Left renal cortex interstitium (tissue), 4 donors: ENCODE measurements at regions not wholly inside any gene's neighbourhood (a gene's known extent, or its start where the extent isn't known, plus 50 kb on each side); places are given as distances from the start of the nearest gene placed in this dataset.
A peak's percentile ranks its signal among the peaks of the same experiment; 100 is the strongest.
"Not testable (repeated sequence)": the region's sequence is repeated elsewhere in the genome, so short reads cannot be mapped to it uniquely, and the experiment has no call there.

Experiments
- DNase-seq, 4 donors: peaks; one replicate each; pipeline ENCODE4 v3.0.0-alpha.2; 2013; ENCODE audit warnings: low read depth in 4 of 4, low spot score in 2 of 4, missing footprints in 1 of 4

DNA sequence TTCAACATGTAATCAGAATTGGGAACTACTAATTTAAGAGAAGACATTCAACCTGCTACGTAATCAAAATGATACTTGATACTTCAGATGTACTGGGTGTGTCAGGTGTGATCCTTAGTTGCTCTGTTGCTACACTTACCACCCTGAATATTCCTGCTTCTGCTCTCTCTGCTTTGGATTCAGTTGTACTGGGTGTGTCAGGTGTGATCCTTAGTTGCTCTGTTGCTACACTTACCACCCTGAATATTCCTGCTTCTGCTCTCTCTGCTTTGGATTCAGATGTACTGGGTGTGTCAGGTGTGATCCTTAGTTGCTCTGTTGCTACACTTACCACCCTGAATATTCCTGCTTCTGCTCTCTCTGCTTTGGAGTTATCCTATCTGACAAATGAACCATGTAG lies 290.2 kb downstream of the RAB38 start:
- DNase-seq = not testable (repeated sequence)

GRCh38 chr11:87879118-87879517 lies 296.1 kb downstream of the RAB38 start:
- no peak for DNase-seq

DNA sequence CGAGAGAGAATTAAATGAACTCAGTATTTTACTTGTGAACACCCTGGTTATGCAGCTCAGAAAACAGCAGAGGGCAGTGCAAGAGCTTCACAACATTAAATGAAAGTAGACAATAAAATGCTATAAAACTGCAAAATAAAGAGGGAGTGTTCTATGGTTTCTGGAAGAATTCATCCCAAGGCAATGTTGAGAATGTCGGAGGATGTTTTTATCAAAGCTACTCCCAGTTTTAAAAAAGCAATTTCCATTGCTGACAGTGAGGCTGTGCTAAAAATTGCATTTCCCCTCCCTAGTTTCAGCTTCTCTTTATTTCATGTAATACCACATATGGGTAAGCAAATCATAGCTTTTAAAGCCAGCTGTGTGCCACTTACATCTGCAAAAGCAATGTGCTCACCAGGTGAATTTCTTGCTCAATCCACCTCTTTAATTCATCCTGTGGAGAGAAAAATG lies 296.8 kb downstream of the RAB38 start:
- DNase-seq = peak in 1 of 4 donors; percentile 33

GRCh38 chr11:87871056-87871455 lies 304.2 kb downstream of the RAB38 start:
- no peak for DNase-seq

DNA sequence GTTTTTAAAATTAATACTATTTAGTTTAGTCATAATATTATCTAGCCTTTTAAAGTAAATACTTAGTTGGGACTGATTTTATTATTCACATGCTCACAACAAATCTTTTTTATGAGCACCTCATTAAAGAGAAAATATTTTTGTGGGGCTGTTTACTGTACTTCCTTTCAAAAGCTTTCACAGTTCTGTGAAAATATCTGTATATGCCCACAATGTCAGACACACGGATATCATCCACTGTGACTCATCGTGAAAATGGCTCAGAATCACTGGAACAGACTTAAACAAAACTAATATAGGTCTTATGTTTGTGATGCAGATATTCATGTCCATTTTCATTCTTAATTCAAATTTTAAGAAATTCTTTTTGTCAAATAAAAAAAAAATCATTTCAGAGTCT lies 305.2 kb downstream of the RAB38 start:
- DNase-seq = no peak

- DNase-seq = no peak
Measured at GRCh38 chr11:87866951-87867350, 308.3 kb downstream of the RAB38 start.

DNA sequence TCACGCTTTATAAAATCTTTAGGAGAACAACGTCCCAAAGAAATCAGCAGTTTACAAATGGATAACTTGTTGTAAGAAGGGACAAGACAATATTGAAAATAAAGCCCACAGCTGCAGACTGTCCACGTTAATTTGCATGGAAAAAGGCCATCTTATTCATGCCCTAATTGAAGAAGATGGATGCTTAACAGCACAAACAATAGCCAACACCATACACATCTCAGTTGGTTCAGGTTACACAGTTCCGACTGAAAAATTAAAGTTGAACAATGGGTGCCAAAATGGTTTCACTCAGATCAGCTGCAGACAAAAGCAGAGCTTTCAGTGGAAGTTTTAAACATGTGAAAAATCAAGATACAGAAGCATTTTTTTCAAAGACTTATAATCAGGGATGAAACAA lies 314.2 kb downstream of the RAB38 start:
- no peak for DNase-seq

DNA sequence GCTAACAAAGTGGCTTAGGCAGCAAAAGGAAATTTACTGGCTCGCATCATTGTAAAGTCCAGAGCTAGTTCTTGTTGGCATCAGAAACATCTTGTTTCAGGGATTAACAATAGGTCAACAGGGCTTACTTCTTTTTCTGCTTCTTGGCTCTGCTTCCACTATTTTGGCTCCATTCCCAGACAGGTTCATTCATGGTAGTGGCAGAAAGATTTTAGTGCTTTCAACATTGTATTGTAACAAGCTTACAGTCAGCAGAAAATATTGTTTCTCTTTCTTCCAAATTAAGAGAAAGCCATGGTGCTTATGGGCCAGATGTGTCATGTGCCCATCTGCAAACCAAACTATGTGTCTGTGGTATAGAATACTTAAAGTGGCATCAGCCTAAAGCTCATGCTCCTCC lies 315.6 kb downstream of the RAB38 start:
- DNase-seq = no peak

DNA sequence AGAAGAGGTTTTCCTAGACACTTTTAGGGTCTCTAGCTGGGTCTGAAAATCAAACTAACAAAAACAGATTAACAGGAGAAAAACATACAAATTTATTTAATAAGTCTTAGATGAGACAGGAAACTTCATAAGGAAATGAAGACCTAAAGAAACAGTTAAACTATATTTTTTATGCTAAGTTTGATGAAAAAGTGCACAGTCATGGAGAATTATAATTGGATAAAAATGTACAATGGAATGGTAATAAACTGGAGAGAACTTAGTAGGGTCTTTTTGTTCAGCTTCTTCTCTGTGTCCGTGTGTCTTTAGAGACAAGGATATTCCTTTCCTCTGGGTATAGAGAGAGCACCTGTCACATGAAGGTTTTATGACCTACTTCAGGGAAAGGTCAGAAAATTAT lies 323.4 kb downstream of the RAB38 start:
- DNase-seq = no peak

- DNase-seq = no peak
Measured at GRCh38 chr11:87851234-87851633, 324.0 kb downstream of the RAB38 start.

DNA sequence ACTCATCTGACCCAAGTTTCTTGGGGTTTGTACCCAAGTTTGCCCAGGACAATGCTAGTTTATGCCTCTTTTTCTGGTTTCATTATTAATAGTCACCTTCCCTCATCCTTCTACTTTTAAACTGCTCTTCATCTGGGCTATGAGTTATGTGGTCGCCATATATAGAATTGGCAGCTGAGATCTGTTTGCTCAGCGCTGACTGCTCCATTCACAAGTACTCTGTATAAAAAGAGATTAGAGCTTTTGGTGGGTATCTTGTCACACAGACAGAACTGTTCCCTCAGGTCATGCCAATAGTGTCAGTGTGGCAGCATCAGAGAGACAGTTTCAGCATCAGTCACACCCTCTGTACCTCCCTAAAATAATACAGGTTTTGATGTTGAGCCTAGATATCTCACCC lies 326.0 kb downstream of the RAB38 start:
- no peak for DNase-seq

DNA sequence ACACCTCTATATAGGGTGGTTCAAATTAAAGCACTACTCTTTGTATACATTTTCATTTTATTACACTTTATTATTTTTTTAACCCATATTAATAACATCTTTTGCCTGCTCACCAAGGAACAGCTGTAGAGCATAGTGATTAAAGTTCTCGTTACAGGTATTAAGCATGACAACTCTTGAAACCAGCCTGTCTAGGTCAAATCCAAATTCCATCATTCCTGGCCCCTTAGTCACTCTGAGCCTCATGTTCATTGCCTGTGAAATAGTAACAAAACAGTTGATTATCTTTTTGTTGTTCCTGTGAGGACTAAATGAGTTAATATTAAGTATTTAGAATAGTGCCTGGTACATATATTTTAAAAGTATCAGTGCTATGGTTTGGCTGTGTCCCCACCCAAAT lies 334.5 kb downstream of the RAB38 start:
- DNase-seq = no peak

GRCh38 chr11:87832211-87832610 lies 343.0 kb downstream of the RAB38 start:
- DNase-seq = no peak

DNA sequence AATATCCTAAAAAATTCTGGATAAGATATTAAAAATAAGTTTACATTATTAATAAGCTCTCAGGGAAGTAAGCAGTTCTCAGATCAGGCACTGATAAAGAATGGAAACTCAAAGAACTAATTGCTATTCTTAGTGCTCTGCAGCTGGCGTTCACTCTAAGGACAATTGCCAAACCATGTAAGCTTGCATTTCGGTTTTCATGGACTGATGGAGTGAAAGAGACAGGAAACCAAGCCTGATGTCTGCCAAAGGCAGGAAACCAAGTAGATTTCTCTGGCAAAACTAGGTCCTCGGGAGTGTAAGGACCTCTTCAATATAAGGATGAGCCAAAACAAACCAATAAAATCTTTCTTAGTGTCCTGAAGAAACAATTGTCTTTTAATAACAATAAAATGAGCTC lies 355.2 kb downstream of the RAB38 start:
- no peak for DNase-seq

DNA sequence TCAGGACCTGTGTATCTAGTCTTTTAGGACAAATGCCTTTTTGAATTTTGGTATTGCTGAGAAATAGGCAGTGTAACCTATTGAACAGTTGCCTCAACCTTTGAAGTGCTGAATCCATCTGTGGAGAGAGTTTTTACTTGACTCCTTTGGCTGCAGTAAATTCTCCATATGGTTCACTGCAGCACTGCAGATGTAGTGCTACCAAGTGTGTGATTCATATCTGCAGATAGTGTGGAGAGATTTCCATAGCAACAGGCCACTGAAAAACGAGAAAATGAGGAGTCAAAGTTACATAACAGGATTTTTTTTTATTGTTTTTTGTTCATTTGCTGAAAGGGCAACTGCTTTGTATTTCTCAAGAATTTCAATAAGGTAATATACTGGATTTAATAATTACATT lies 356.1 kb downstream of the RAB38 start:
- no peak for DNase-seq

GRCh38 chr11:87812571-87813365 lies 362.5 kb downstream of the RAB38 start:
- DNase-seq = no peak

- no peak for DNase-seq
Measured at GRCh38 chr11:87810486-87810885, 364.8 kb downstream of the RAB38 start.

DNA sequence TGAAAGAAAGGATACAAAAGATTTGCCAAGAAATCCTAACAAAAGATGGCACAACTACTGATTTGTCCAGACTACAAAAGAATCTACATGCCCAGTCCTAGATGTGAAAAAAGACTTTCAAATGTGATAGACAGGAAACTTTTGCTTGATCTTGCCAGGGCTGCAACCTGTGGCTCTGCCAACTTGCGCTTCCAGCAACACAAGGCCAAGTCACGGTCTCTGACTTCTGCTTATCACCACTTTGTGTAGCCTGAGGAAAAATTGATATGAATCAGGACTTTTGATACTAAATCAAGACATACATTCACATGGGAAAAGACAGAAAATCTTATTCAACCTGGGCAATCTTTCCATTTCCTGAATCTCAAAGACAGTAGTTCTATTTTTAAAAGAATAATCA lies 366.0 kb downstream of the RAB38 start:
- no peak for DNase-seq

DNA sequence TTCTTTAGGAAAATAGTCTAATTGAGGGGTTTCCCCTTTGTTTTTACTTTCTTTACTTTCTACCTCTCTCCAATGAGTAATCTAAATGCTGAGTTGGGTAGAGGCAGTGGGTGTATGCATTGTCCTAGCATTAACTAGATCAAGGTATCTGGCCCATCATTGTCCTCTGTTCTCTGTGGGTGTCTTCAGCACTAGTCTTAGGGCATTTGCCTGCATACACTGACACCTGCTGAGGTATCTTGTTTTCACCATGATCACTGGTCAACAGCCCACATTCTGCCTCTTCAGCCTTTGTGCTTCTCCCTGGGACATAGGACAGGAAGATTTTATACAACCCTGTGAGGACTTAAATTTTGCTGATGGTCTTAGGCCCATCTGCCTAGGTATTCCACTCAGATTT lies 371.1 kb downstream of the RAB38 start:
- DNase-seq = no peak

GRCh38 chr11:87803748-87804147 lies 371.5 kb downstream of the RAB38 start:
- no peak for DNase-seq

GRCh38 chr11:87784862-87785261 lies 390.4 kb downstream of the RAB38 start:
- not testable (repeated sequence) for DNase-seq

- DNase-seq = no peak
Measured at GRCh38 chr11:87780068-87780413, 395.2 kb downstream of the RAB38 start.
